Esophagus muscularis mucosa (tissue), 3 donors: ENCODE measurements at regions not wholly inside any gene's neighbourhood (a gene's known extent, or its start where the extent isn't known, plus 50 kb on each side); places are given as distances from the start of the nearest gene placed in this dataset.

ENCODE experiments used
- POLR2A ChIP-seq: fragments of 450-650 bp; IDR thresholded peaks from one replicate; pipeline ENCODE4 v1.6.1; 2017; ENCODE audit warnings: antibody characterized with exemption, moderate library complexity, mild to moderate bottlenecking, low read depth
- POLR2AphosphoS5 ChIP-seq, 2 donors: sonication (generic); formaldehyde crosslinking; IDR thresholded peaks; one replicate each; pipeline ENCODE4 v1.6.1; 2017; ENCODE audit warnings: antibody characterized with exemption in 2 of 2
- TF ChIP-seq, protein P1 (sequence below), 3 experiments: fragments of 200-600 bp in 2 of 3; fragments of 450-650 bp in 1 of 3; sonication (generic) in 2 of 3; IDR thresholded peaks; one replicate each; pipeline ENCODE4 v1.5.1; 2017 to 2019; ENCODE audit warnings: antibody characterized with exemption in 3 of 3, mild to moderate bottlenecking in 2 of 3, moderate library complexity in 1 of 3

DNA sequence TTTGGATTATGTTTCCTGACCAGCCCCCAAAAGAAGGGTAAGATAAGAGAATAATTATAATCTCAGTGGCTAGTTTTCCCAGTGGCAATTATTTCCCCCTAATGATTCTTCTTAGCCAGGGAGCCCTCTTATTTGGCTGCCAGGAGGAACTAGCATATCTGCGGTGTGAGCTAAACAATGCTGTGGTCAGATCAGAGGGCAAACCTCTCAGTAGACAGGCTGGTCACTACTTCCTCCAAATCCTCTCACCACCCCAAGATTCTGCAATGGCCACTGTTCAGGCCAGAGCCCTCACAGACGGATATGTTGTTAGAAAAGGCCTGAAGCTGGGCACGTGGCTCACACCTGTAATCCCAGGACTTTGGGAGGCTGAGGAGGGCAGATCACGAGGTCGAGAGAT, 273.4 kb upstream of the SASH1 start:
- TF ChIP-seq, protein P1, sequence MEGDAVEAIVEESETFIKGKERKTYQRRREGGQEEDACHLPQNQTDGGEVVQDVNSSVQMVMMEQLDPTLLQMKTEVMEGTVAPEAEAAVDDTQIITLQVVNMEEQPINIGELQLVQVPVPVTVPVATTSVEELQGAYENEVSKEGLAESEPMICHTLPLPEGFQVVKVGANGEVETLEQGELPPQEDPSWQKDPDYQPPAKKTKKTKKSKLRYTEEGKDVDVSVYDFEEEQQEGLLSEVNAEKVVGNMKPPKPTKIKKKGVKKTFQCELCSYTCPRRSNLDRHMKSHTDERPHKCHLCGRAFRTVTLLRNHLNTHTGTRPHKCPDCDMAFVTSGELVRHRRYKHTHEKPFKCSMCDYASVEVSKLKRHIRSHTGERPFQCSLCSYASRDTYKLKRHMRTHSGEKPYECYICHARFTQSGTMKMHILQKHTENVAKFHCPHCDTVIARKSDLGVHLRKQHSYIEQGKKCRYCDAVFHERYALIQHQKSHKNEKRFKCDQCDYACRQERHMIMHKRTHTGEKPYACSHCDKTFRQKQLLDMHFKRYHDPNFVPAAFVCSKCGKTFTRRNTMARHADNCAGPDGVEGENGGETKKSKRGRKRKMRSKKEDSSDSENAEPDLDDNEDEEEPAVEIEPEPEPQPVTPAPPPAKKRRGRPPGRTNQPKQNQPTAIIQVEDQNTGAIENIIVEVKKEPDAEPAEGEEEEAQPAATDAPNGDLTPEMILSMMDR (IDR thresholded peaks at IDR 0.05), result no peak
- TF ChIP-seq POLR2A (no peak), POLR2AphosphoS5 (IDR thresholded peaks at IDR 0.05) (no peak)
